Ovary (tissue), 7 donors: ENCODE measurements at regions not wholly inside any gene's neighbourhood (a gene's known extent, or its start where the extent isn't known, plus 50 kb on each side); places are given as distances from the start of the nearest gene placed in this dataset.

ENCODE experiments used
- DNase-seq, 5 donors: peaks; one replicate each; pipeline ENCODE4 v3.0.0-alpha.2; 2019 to 2020
- H3K27ac ChIP-seq, 2 donors: fragments of 200-600 bp; one replicate each; pipeline versions ENCODE4 v1.5.1 to v1.8.0; 2019 to 2022
- H3K27me3 ChIP-seq: fragments of 200-600 bp; one replicate; pipeline ENCODE4 v1.8.0; 2022
- H3K36me3 ChIP-seq: fragments of 200-600 bp; sonication (generic); one replicate; pipeline ENCODE4 v1.5.1; 2019
- H3K4me1 ChIP-seq: one replicate; pipeline ENCODE4 v1.8.1; 2013; ENCODE audit warnings: mild to moderate bottlenecking, moderate library complexity; ENCODE audit not compliant: insufficient read depth
- H3K4me3 ChIP-seq: fragments of 200-600 bp; sonication (generic); one replicate; pipeline ENCODE4 v1.5.1; 2017
- H3K9me3 ChIP-seq, 2 donors: fragments of 200-600 bp in 1 of 2; sonication (generic) in 1 of 2; one replicate each; pipeline versions ENCODE4 v1.5.1 to v1.8.1; 2013 to 2019; ENCODE audit warnings: mild to moderate bottlenecking in 1 of 2, moderate library complexity in 1 of 2
- CTCF ChIP-seq, 3 donors: fragments of 450-650 bp in 2 of 3; fragments of 200-600 bp in 1 of 3; IDR thresholded peaks; one replicate each; pipeline versions ENCODE4 v1.5.1 to v1.8.0; 2016 to 2022; ENCODE audit warnings: antibody characterized with exemption in 3 of 3, mild to moderate bottlenecking in 1 of 3
- EP300 ChIP-seq: sonication (generic); formaldehyde crosslinking; IDR thresholded peaks from one replicate; pipeline ENCODE4 v1.6.1; 2017; ENCODE audit warnings: antibody characterized with exemption
- POLR2A ChIP-seq: fragments of 450-650 bp; IDR thresholded peaks from one replicate; pipeline ENCODE4 v1.6.1; 2017; ENCODE audit warnings: antibody characterized with exemption, mild to moderate bottlenecking, moderate library complexity
- WGBS, 3 donors: extraction: QIAGEN DNeasy Blood & Tissue Kit in 1 of 3; methylation state at CpG; one replicate each; pipeline versions ENCODE4 v1.1.5 to v1.1.7; 2013 to 2017; 5-methylcytosine and 5-hydroxymethylcytosine counted together
- intact Hi-C, 4 donors: fragments of 100-400 bp; cut with DNase I; formaldehyde crosslinking; loops; one replicate each; pipeline versions ENCODE4 v1.11.0 to v1.15.1; 2022 to 2023
- donor health status: DM: no; HTN: no; CAD: no; lungs with moderate emphysema.
- donor health status: DM: no; HTN: no; CAD: no.
- donor health status: Bipolar disorder and iron deficiency.
- donor health status: DM: no; HTN: no; CAD: no.
- donor health status: DM: yes; HTN: yes; CAD: no.

GRCh38 chr4:124266721-124267120 lies 445.8 kb downstream of the ANKRD50 start:
- intact Hi-C loops, result loop anchor here in 1 of 4 donors (10.0 kb wide), 1 partner anchor 882 kb away; no protein-coding TSS in a partner anchor
- no peak for DNase-seq
- TF ChIP-seq CTCF (IDR thresholded peaks at IDR 0.05), result no peak
- no peak for TF ChIP-seq EP300
- TF ChIP-seq POLR2A, result no peak
- H3K9me3 ChIP-seq, result no peaks in the 10 kb centered on the region
- H3K4me1 ChIP-seq, result no peaks in the 10 kb centered on the region
- 88 to 92% (median 91%) methylated on average over 3 of the region's 3 CpGs for WGBS, 3 donors
- H3K36me3 ChIP-seq, result no peaks in the 10 kb centered on the region
- H3K27ac ChIP-seq, result no peak overlapping the region
- H3K4me3 ChIP-seq, result no peak overlapping the region
- H3K27me3 ChIP-seq, result no peaks in the 10 kb centered on the region

- intact Hi-C loops, result no loop called here
- no peaks in the 10 kb centered on the region for H3K9me3 ChIP-seq
Observed at GRCh38 chr4:124276461-124276860, 436.1 kb downstream of the ANKRD50 start.

GRCh38 chr4:124277691-124278090 lies 434.8 kb downstream of the ANKRD50 start:
- Histone ChIP-seq H3K9me3 (no peaks in the 10 kb centered on the region), H3K27ac (no peak overlapping the region), H3K36me3 (no peaks in the 10 kb centered on the region), H3K4me1 (no peaks in the 10 kb centered on the region), H3K27me3 (no peaks in the 10 kb centered on the region), H3K4me3 (no peak overlapping the region)
- DNase-seq, result no peak
- TF ChIP-seq CTCF (IDR thresholded peaks at IDR 0.05) (no peak), POLR2A (no peak), EP300 (no peak)
- WGBS, 3 donors, result 92 to 95% (median 93%) methylated on average over 2 of the region's 2 CpGs
- intact Hi-C loops, result no loop called here

More at GRCh38 chr4:124276461-124276860, 436.1 kb downstream of the ANKRD50 start:
- Histone ChIP-seq H3K27me3 (no peaks in the 10 kb centered on the region), H3K4me1 (no peaks in the 10 kb centered on the region), H3K27ac (no peak overlapping the region), H3K4me3 (no peak overlapping the region), H3K36me3 (no peaks in the 10 kb centered on the region)
- DNase-seq, result no peak
- TF ChIP-seq POLR2A, result no peak

GRCh38 chr4:124278477-124278876 lies 434.1 kb downstream of the ANKRD50 start:
- Histone ChIP-seq H3K4me1 (no peaks in the 10 kb centered on the region), H3K27ac (no peak overlapping the region), H3K27me3 (no peaks in the 10 kb centered on the region), H3K4me3 (no peak overlapping the region), H3K36me3 (no peaks in the 10 kb centered on the region), H3K9me3 (no peaks in the 10 kb centered on the region)
- intact Hi-C loops, result no loop called here
- TF ChIP-seq EP300, result no peak
- TF ChIP-seq POLR2A, result no peak
- TF ChIP-seq CTCF (IDR thresholded peaks at IDR 0.05), result no peak
- DNase-seq, result no peak
- WGBS, 3 donors, result 55 to 63% (median 58%) methylated on average over 1 of the region's 1 CpG

- no peak overlapping the region for H3K4me3 ChIP-seq
- H3K27me3 ChIP-seq, result no peaks in the 10 kb centered on the region
- no peaks in the 10 kb centered on the region for H3K9me3 ChIP-seq
- intact Hi-C loops, result no loop called here
- DNase-seq, result no peak
- TF ChIP-seq POLR2A, result no peak
- TF ChIP-seq CTCF (IDR thresholded peaks at IDR 0.05), result no peak
- no peak for TF ChIP-seq EP300
- 53 to 54% (median 53%) methylated on average over 2 of the region's 2 CpGs for WGBS, 3 donors
- H3K36me3 ChIP-seq, result no peaks in the 10 kb centered on the region
- no peak overlapping the region for H3K27ac ChIP-seq
- H3K4me1 ChIP-seq, result no peaks in the 10 kb centered on the region
Observed at GRCh38 chr4:124279741-124280140, 432.8 kb downstream of the ANKRD50 start.
